Calu3 (cell line): ENCODE measurements at regions not wholly inside any gene's neighbourhood (a gene's known extent, or its start where the extent isn't known, plus 50 kb on each side); places are given as distances from the start of the nearest gene placed in this dataset.

ENCODE experiments used
- BruUV-seq: library from RNA; stranded (reverse); fragments of 400-500 nt; replicated peaks from 2 replicates; lab custom pipeline; 2021; lab: Mats Ljungman, UMichigan
- CTCF ChIA-PET: fragments of 300-600 bp; sonication (Branson Sonifier 250); formaldehyde crosslinking; loops from one replicate; lab custom pipeline; 2022; ENCODE audit warnings: antibody characterized with exemption; lab: Charles Lee
- DNase-seq: peaks from one replicate; pipeline ENCODE4 v3.0.0; 2022
- H3K27ac Mint-ChIP-seq: one replicate; pipeline ENCODE4 v1.8.0; 2022; ENCODE audit warnings: mixed read lengths; ENCODE audit not compliant: unreplicated experiment
- H3K27me3 Mint-ChIP-seq: one replicate; pipeline ENCODE4 v1.8.0; 2022; ENCODE audit warnings: mixed read lengths; ENCODE audit not compliant: unreplicated experiment
- H3K36me3 Mint-ChIP-seq: one replicate; pipeline ENCODE4 v1.8.0; 2022; ENCODE audit warnings: mild to moderate bottlenecking, moderate library complexity, mixed read lengths; ENCODE audit not compliant: insufficient read depth, unreplicated experiment
- H3K4me1 Mint-ChIP-seq: one replicate; pipeline ENCODE4 v1.8.0; 2022; ENCODE audit warnings: mild to moderate bottlenecking, low read depth, mixed read lengths; ENCODE audit not compliant: unreplicated experiment
- H3K4me3 Mint-ChIP-seq: one replicate; pipeline ENCODE4 v1.8.0; 2022; ENCODE audit warnings: mild to moderate bottlenecking, low read depth, moderate library complexity, mixed read lengths; ENCODE audit not compliant: unreplicated experiment
- H3K9me3 Mint-ChIP-seq: one replicate; pipeline ENCODE4 v1.8.0; 2022; ENCODE audit warnings: low read depth, mixed read lengths; ENCODE audit not compliant: unreplicated experiment
- intact Hi-C: fragments of 100-400 bp; cut with micrococcal nuclease; formaldehyde crosslinking; loops from one replicate; pipeline ENCODE4 v1.10.0; 2022; ENCODE audit not compliant: unreplicated experiment
- TF ChIP-seq, protein P1 (sequence below): fragments of 200-600 bp; IDR thresholded peaks from one replicate; pipeline ENCODE4 v1.8.0; 2022; ENCODE audit warnings: antibody characterized with exemption; ENCODE audit not compliant: unreplicated experiment

DNA sequence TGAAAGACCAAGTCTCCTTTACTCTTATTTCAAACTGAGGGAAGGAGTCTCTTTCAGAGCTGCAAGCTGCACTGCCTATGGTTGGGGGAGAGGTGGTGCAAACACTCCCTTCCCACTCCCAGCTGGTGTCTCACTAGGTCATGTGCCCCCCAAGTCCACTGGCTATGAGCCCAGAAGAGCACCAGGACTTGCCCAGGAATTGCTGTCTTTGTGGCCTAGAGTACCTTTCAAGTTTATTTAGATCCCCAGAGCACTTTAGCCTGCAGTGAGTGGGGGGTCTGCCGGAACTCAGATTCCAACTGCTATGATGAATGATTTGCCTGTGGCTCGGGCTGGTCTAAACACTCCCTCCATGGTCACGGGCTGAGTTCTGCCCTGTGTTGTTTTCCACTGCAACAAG lies 192.6 kb upstream of the CITED2 start:
- Mint-ChIP-seq H3K9me3 (no peaks in the 10 kb centered on the region), H3K36me3 (no peaks in the 10 kb centered on the region), H3K4me3 (no peak overlapping the region), H3K4me1 (peaks cover 24% of the 10 kb centered on the region), H3K27me3 (no peaks in the 10 kb centered on the region), H3K27ac (no peak overlapping the region)
- intact Hi-C loops: no loop called here
- BruUV-seq: no TSS peak
- CTCF ChIA-PET: interaction anchor here (0.6 kb wide), 1 partner anchor 286 kb away, joined by 3 read pairs; no protein-coding TSS in a partner anchor
- DNase-seq: no peak
- TF ChIP-seq, protein P1, sequence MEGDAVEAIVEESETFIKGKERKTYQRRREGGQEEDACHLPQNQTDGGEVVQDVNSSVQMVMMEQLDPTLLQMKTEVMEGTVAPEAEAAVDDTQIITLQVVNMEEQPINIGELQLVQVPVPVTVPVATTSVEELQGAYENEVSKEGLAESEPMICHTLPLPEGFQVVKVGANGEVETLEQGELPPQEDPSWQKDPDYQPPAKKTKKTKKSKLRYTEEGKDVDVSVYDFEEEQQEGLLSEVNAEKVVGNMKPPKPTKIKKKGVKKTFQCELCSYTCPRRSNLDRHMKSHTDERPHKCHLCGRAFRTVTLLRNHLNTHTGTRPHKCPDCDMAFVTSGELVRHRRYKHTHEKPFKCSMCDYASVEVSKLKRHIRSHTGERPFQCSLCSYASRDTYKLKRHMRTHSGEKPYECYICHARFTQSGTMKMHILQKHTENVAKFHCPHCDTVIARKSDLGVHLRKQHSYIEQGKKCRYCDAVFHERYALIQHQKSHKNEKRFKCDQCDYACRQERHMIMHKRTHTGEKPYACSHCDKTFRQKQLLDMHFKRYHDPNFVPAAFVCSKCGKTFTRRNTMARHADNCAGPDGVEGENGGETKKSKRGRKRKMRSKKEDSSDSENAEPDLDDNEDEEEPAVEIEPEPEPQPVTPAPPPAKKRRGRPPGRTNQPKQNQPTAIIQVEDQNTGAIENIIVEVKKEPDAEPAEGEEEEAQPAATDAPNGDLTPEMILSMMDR: no peak

DNA sequence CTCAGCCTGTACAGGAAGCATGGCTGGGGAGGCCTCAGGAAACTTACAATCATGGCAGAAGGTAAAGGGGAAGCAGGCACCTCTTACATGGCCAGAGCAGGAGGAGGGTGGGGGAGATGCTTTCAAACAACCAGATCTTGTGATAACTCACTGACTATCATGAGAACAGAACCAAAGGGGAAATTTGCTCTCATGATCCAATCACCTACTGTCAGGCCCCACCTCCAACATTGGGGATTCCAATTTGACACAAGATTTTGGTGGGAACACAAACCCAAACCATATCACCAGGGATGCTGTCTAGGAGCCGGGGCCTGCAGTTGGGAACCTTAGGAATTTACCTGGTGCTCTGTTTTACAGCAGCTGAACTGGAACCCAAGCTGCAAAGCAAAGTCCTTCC lies 191.1 kb upstream of the CITED2 start:
- Mint-ChIP-seq H3K27me3 (no peaks in the 10 kb centered on the region), H3K4me1 (peaks cover 24% of the 10 kb centered on the region), H3K9me3 (peaks cover 6% of the 10 kb centered on the region), H3K27ac (no peak overlapping the region), H3K4me3 (no peak overlapping the region), H3K36me3 (no peaks in the 10 kb centered on the region)
- BruUV-seq: no TSS peak
- DNase-seq: no peak
- TF ChIP-seq, protein P1: no peak
- intact Hi-C loops: no loop called here
- CTCF ChIA-PET: no interaction called here

DNA sequence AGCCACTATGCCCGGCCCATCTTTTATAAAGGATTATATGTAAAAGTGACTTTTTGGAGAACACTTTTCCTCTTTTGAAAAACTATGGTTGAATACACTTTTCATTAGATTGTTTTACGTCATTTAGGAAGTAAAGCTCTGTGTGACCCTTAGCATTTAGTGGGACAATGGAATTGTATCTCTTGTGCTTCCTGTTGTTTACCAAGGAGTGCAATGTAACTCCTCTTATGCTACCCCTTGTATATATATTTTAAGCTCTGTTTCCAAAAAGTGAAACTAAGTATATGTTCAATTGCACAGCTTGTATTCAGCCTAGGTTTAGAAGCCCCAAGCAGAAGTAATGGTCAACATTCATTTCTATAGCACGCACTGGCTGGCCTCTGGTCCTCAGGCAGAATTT lies 183.1 kb upstream of the CITED2 start:
- Mint-ChIP-seq H3K9me3 (peaks cover 6% of the 10 kb centered on the region), H3K36me3 (no peaks in the 10 kb centered on the region), H3K27ac (no peak overlapping the region), H3K4me1 (no peaks in the 10 kb centered on the region), H3K27me3 (no peaks in the 10 kb centered on the region), H3K4me3 (no peak overlapping the region)
- TF ChIP-seq, protein P1: no peak
- CTCF ChIA-PET: no interaction called here
- DNase-seq: no peak
- intact Hi-C loops: no loop called here
- no TSS peak for BruUV-seq

DNA sequence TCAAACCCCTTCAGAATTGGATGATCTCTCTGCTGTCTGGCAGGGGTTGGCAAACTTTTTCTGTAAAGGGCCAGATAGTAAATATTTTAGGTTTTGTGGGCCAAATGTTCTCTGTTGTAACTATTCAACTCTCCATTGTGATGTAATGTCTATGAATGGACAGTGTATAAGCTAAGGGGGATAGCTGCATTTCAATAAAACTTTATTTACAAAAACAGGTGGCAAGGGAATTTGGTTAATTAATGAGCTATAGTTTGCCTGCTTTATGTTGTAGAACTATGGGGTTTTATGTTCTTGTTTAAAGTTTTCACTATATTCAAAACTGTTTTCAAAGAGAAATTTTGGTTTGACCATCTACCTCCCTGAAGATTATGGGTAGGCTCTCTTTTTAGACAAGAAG lies 182.1 kb upstream of the CITED2 start:
- Mint-ChIP-seq H3K27ac (no peak overlapping the region), H3K36me3 (no peaks in the 10 kb centered on the region), H3K27me3 (no peaks in the 10 kb centered on the region), H3K4me3 (no peak overlapping the region), H3K4me1 (no peaks in the 10 kb centered on the region), H3K9me3 (peaks cover 6% of the 10 kb centered on the region)
- no peak for DNase-seq
- BruUV-seq: no TSS peak
- CTCF ChIA-PET: no interaction called here
- intact Hi-C loops: no loop called here
- TF ChIP-seq, protein P1: no peak
